Liver (tissue), 8 donors: ENCODE measurements at regions not wholly inside any gene's neighbourhood (a gene's known extent, or its start where the extent isn't known, plus 50 kb on each side); places are given as distances from the start of the nearest gene placed in this dataset.

Experiments
- DNase-seq: peaks from one replicate; pipeline ENCODE4 v3.0.0-alpha.2; 2017; ENCODE audit warnings: low spot score
- H3K27ac ChIP-seq, 2 donors: one replicate each; pipeline ENCODE4 v1.7.0; 2013; ENCODE audit warnings: inconsistent platforms in 2 of 2, low read length in 2 of 2, control low read depth in 1 of 2, low read depth in 1 of 2, mild to moderate bottlenecking in 1 of 2
- H3K27me3 ChIP-seq, 4 donors: one replicate each; pipeline versions ENCODE4 v1.6.1 to v1.7.0; 2013; ENCODE audit warnings: low read length in 3 of 4, inconsistent platforms in 1 of 4, mild to moderate bottlenecking in 1 of 4, moderate library complexity in 1 of 4; ENCODE audit not compliant: control insufficient read depth in 4 of 4, insufficient read depth in 4 of 4
- H3K36me3 ChIP-seq, 4 donors: one replicate each; pipeline versions ENCODE4 v1.6.1 to v1.7.0; 2013; ENCODE audit warnings: low read length in 3 of 4, mild to moderate bottlenecking in 3 of 4, low read depth in 1 of 4, moderate library complexity in 1 of 4; ENCODE audit not compliant: control insufficient read depth in 4 of 4, insufficient read depth in 3 of 4
- H3K4me1 ChIP-seq, 4 donors: one replicate each; pipeline versions ENCODE4 v1.6.1 to v1.7.0; 2013; ENCODE audit warnings: low read length in 3 of 4, mild to moderate bottlenecking in 3 of 4, moderate library complexity in 1 of 4; ENCODE audit not compliant: control insufficient read depth in 4 of 4, insufficient read depth in 4 of 4
- H3K4me3 ChIP-seq, 3 donors: one replicate each; pipeline versions ENCODE4 v1.6.1 to v1.7.0; 2013; ENCODE audit warnings: low read length in 3 of 3, control low read depth in 1 of 3, low read depth in 1 of 3, mild to moderate bottlenecking in 1 of 3
- H3K9ac ChIP-seq, 2 donors: one replicate each; pipeline ENCODE4 v1.7.0; 2013; ENCODE audit warnings: low read length in 2 of 2, mild to moderate bottlenecking in 2 of 2, moderate library complexity in 2 of 2, control low read depth in 1 of 2, low read depth in 1 of 2
- H3K9me3 ChIP-seq, 4 donors: one replicate each; pipeline versions ENCODE4 v1.6.1 to v1.7.0; 2013; ENCODE audit warnings: low read length in 3 of 4; ENCODE audit not compliant: control insufficient read depth in 4 of 4
- ATF3 ChIP-seq: IDR thresholded peaks from 2 replicates; pipeline ENCODE4 v1.6.1; 2016; ENCODE audit warnings: antibody characterized with exemption
- CTCF ChIP-seq: fragments of 150-350 bp; IDR thresholded peaks from 2 replicates; pipeline ENCODE4 v1.5.1; 2017; ENCODE audit warnings: improper control_type of control experiment, low read depth, low read length; ENCODE audit not compliant: missing input control
- EGR1 ChIP-seq, 2 donors: IDR thresholded peaks; 2 replicates each; pipeline ENCODE4 v1.6.1; 2016 to 2018; ENCODE audit warnings: antibody characterized with exemption in 2 of 2, low read depth in 2 of 2
- FOXA1 ChIP-seq: IDR thresholded peaks from 2 replicates; pipeline ENCODE4 v1.6.1; 2016; ENCODE audit warnings: antibody characterized with exemption
- FOXA2 ChIP-seq: IDR thresholded peaks from 2 replicates; pipeline ENCODE4 v1.6.1; 2016; ENCODE audit warnings: antibody characterized with exemption
- GABPA ChIP-seq, 2 donors: IDR thresholded peaks in 1 of 2; conservative IDR thresholded peaks in 1 of 2; 2 replicates each; pipeline ENCODE4 v1.6.1; 2016; ENCODE audit warnings: antibody characterized with exemption in 2 of 2, mild to moderate bottlenecking in 1 of 2, moderate library complexity in 1 of 2
- HNF4A ChIP-seq, 2 donors: conservative IDR thresholded peaks; 2 replicates each; pipeline ENCODE4 v1.6.1; 2016; ENCODE audit warnings: antibody characterized with exemption in 2 of 2, mild to moderate bottlenecking in 2 of 2
- HNF4G ChIP-seq: IDR thresholded peaks from 2 replicates; pipeline ENCODE4 v1.6.1; 2016; ENCODE audit warnings: antibody characterized with exemption
- JUND ChIP-seq, 2 donors: IDR thresholded peaks; 2 replicates each; pipeline ENCODE4 v1.6.1; 2016; ENCODE audit warnings: antibody characterized with exemption in 2 of 2
- MAX ChIP-seq: IDR thresholded peaks from 2 replicates; pipeline ENCODE4 v1.6.1; 2016; ENCODE audit warnings: antibody characterized with exemption
- NR2F2 ChIP-seq: IDR thresholded peaks from 2 replicates; pipeline ENCODE4 v1.6.1; 2016; ENCODE audit warnings: antibody characterized with exemption
- RAD21 ChIP-seq, 2 donors: IDR thresholded peaks; 2 replicates each; pipeline ENCODE4 v1.6.1; 2016; ENCODE audit warnings: antibody characterized with exemption in 2 of 2, mild to moderate bottlenecking in 2 of 2
- REST ChIP-seq: IDR thresholded peaks from 2 replicates; pipeline ENCODE4 v1.6.1; 2016; ENCODE audit warnings: antibody characterized with exemption, mild to moderate bottlenecking
- SP1 ChIP-seq: IDR thresholded peaks from 2 replicates; pipeline ENCODE4 v1.6.1; 2018; ENCODE audit warnings: antibody characterized with exemption, mild to moderate bottlenecking
- TAF1 ChIP-seq: conservative IDR thresholded peaks from 2 replicates; pipeline ENCODE4 v1.6.1; 2016; ENCODE audit warnings: antibody characterized with exemption, mild to moderate bottlenecking
- YY1 ChIP-seq: IDR thresholded peaks from 2 replicates; pipeline ENCODE4 v1.6.1; 2016; ENCODE audit warnings: antibody characterized with exemption, mild to moderate bottlenecking
- ZBTB33 ChIP-seq: IDR thresholded peaks from 2 replicates; pipeline ENCODE4 v1.6.1; 2016; ENCODE audit warnings: antibody characterized with exemption
- WGBS: extraction: QIAGEN DNeasy Blood & Tissue Kit; methylation state at CpG from one replicate; pipeline ENCODE4 v1.1.7; 2013; 5-methylcytosine and 5-hydroxymethylcytosine counted together
- donor health status: healthy.
- donor health status: healthy.
- donor health status: healthy.
- donor health status: healthy.
- donor health status: healthy.

- Histone ChIP-seq H3K4me3 (no peak overlapping the region), H3K9ac (no peak overlapping the region), H3K27ac (no peak overlapping the region), H3K36me3 (no peaks in the 10 kb centered on the region), H3K27me3 (no peaks in the 10 kb centered on the region), H3K4me1 (no peaks in the 10 kb centered on the region), H3K9me3 (no peaks in the 10 kb centered on the region)
- DNase-seq, result no peak
- WGBS, result 98% methylated on average over 1 of the region's 1 CpG
- no peak for TF ChIP-seq HNF4A (conservative IDR thresholded peaks at IDR 0.05)
- TF ChIP-seq ATF3, result no peak
- TF ChIP-seq ZBTB33, result no peak
- TF ChIP-seq REST, result no peak
- no peak for TF ChIP-seq GABPA (IDR thresholded peaks at IDR 0.05 in 1 of 2, conservative IDR thresholded peaks at IDR 0.05 in 1 of 2)
- TF ChIP-seq FOXA2, result no peak
- no peak for TF ChIP-seq SP1
- TF ChIP-seq YY1, result no peak
- no peak for TF ChIP-seq JUND (IDR thresholded peaks at IDR 0.05)
- TF ChIP-seq TAF1, result no peak
- no peak for TF ChIP-seq RAD21 (IDR thresholded peaks at IDR 0.05)
- no peak for TF ChIP-seq CTCF
- no peak for TF ChIP-seq MAX
- no peak for TF ChIP-seq NR2F2
- TF ChIP-seq FOXA1, result no peak
- no peak for TF ChIP-seq EGR1 (IDR thresholded peaks at IDR 0.05; ENCODE audit: low read depth in 2 of 2)
- no peak for TF ChIP-seq HNF4G
These were observed 159.4 kb downstream of the KCNRG start for GRCh38 chr13:50174630-50175029.

GRCh38 chr13:50179977-50180376 is 164.7 kb downstream of the KCNRG start:
- 51% methylated on average over 1 of the region's 1 CpG for WGBS

More at GRCh38 chr13:50179977-50180376, 164.7 kb downstream of the KCNRG start:
- H3K9me3 ChIP-seq, result no peaks in the 10 kb centered on the region
- no peak overlapping the region for H3K27ac ChIP-seq
- no peaks in the 10 kb centered on the region for H3K4me1 ChIP-seq
- TF ChIP-seq FOXA1 (no peak), CTCF (no peak)
- DNase-seq, result no peak
- no peaks in the 10 kb centered on the region for H3K27me3 ChIP-seq
- H3K4me3 ChIP-seq, result no peak overlapping the region
- H3K36me3 ChIP-seq, result no peaks in the 10 kb centered on the region
- H3K9ac ChIP-seq, result no peak overlapping the region
